ENCODE measurements at regions not wholly inside any gene's neighbourhood (a gene's known extent, or its start where the extent isn't known, plus 50 kb on each side); places are given as distances from the start of the nearest gene placed in this dataset.

GRCh38 chr5:17737092-17737491 lies 102.8 kb downstream of the TAF11L14 start:
- POLR2A ChIA-PET, result interaction anchor here (0.5 kb wide), 1 partner anchor 370 kb away, joined by 3 read pairs; no protein-coding TSS in a partner anchor
- no peaks in the 10 kb centered on the region for H3K36me3 ChIP-seq (ENCODE audit: control insufficient read depth, insufficient read depth, low read length)
- TF ChIP-seq KDM1A (IDR thresholded peaks at IDR 0.05), result no peak
- H2AFZ ChIP-seq (ENCODE audit: low read depth, low read length), result no peak overlapping the region
- no peaks in the 10 kb centered on the region for H3K9me1 ChIP-seq (ENCODE audit: control insufficient read depth, insufficient read depth, low read length)
- CTCF ChIA-PET (ENCODE audit: low intra/inter-chr PET ratio), result no interaction called here
- H3K4me1 ChIP-seq (replicated peaks in 1 of 2; ENCODE audit: control insufficient read depth in 2 of 2, insufficient read depth in 2 of 2, low read length in 2 of 2), result no peaks in the 10 kb centered on the region
- intact Hi-C loops (cut with micrococcal nuclease) (no loop called here), in situ Hi-C loops (cut with MboI) (no loop called here)
- no TSS peak for BruUV-seq (replicated peaks)
- no peak for ATAC-seq
- H3K9ac ChIP-seq (ENCODE audit: insufficient read depth in 1 of 2, low read depth in 2 of 2, low read length in 2 of 2), result no peak overlapping the region
- no peak for FAIRE-seq
- DNase-seq (ENCODE audit: extremely low read depth in 1 of 4, low spot score in 3 of 4), result no peak
- no peaks in the 10 kb centered on the region for H4K20me1 ChIP-seq (replicated peaks; ENCODE audit: control insufficient read depth, insufficient read depth, low read length)
- H3K79me2 ChIP-seq (ENCODE audit: control insufficient read depth, insufficient read depth, low read length), result no peaks in the 10 kb centered on the region
- H3K27ac ChIP-seq (ENCODE audit: extremely low read depth, low read depth, low read length), result no peak overlapping the region
- no peak overlapping the region for H3K4me2 ChIP-seq (ENCODE audit: insufficient read depth, low read length)
- H3K9me3 ChIP-seq (replicated peaks; ENCODE audit: control insufficient read depth, insufficient read depth, low read depth, low read length), result no peaks in the 10 kb centered on the region
- 0% methylated on average over 2 of the region's 2 CpGs for WGBS (ENCODE audit: insufficient coverage, low coverage, missing lambda C conversion rate)
- no peak overlapping the region for H3K4me3 ChIP-seq
- H3K27me3 ChIP-seq (ENCODE audit: control insufficient read depth in 2 of 2, insufficient read depth in 2 of 2, low read length in 2 of 2), result no peaks in the 10 kb centered on the region

DNA sequence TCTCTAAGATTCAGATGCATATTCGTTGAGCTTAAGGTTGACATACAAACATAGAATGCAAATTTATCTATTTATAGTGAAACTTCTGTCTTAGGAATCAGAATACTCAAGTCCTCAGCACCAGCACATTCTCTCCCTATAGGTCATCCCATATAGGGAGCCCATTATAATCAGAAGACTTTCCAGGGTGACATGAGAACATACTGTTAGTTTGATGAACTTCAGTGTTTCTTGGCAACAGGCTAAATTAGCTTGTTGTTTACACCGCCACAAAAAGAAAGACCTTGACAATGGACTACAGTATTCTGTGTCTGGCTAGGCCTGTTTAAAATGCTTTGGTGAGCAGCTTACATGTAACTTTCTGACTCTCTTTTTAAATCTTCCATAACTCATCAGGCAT lies 104.2 kb downstream of the TAF11L14 start:
- Histone ChIP-seq H3K4me2 (ENCODE audit: insufficient read depth, low read length) (no peak overlapping the region), H3K4me1 (replicated peaks in 1 of 2; ENCODE audit: control insufficient read depth in 2 of 2, insufficient read depth in 2 of 2, low read length in 2 of 2) (no peaks in the 10 kb centered on the region), H2AFZ (ENCODE audit: low read depth, low read length) (no peak overlapping the region), H4K20me1 (replicated peaks; ENCODE audit: control insufficient read depth, insufficient read depth, low read length) (no peaks in the 10 kb centered on the region), H3K27me3 (ENCODE audit: control insufficient read depth in 2 of 2, insufficient read depth in 2 of 2, low read length in 2 of 2) (no peaks in the 10 kb centered on the region), H3K9me3 (replicated peaks; ENCODE audit: control insufficient read depth, insufficient read depth, low read depth, low read length) (no peaks in the 10 kb centered on the region), H3K79me2 (ENCODE audit: control insufficient read depth, insufficient read depth, low read length) (no peaks in the 10 kb centered on the region), H3K9me1 (ENCODE audit: control insufficient read depth, insufficient read depth, low read length) (no peaks in the 10 kb centered on the region), H3K27ac (ENCODE audit: extremely low read depth, low read depth, low read length) (no peak overlapping the region), H3K4me3 (no peak overlapping the region), H3K36me3 (ENCODE audit: control insufficient read depth, insufficient read depth, low read length) (no peaks in the 10 kb centered on the region), H3K9ac (ENCODE audit: insufficient read depth in 1 of 2, low read depth in 2 of 2, low read length in 2 of 2) (no peak overlapping the region)
- DNase-seq (ENCODE audit: extremely low read depth in 1 of 4, low spot score in 3 of 4) (no peak), FAIRE-seq (no peak), ATAC-seq (no peak)
- no TSS peak for BruUV-seq (replicated peaks)
- ChIA-PET CTCF (ENCODE audit: low intra/inter-chr PET ratio) (no interaction called here), POLR2A (no interaction called here)
- in situ Hi-C loops (cut with MboI), result no loop called here
- 0% methylated on average over 2 of the region's 2 CpGs for WGBS (ENCODE audit: insufficient coverage, low coverage, missing lambda C conversion rate)
- intact Hi-C loops (cut with micrococcal nuclease), result no loop called here
- TF ChIP-seq CBX8 (IDR thresholded peaks at IDR 0.05; ENCODE audit: borderline replicate concordance, extremely low read depth, low read depth, low read length, poor library complexity, severe bottlenecking) (no peak), AFF1 (IDR thresholded peaks at IDR 0.05; ENCODE audit: low read depth in 1 of 2, partially characterized antibody in 2 of 2) (no peak), ZNF395 (CRISPR knock-in tag; IDR thresholded peaks at IDR 0.05) (no peak)
- TF ChIP-seq, protein P1, sequence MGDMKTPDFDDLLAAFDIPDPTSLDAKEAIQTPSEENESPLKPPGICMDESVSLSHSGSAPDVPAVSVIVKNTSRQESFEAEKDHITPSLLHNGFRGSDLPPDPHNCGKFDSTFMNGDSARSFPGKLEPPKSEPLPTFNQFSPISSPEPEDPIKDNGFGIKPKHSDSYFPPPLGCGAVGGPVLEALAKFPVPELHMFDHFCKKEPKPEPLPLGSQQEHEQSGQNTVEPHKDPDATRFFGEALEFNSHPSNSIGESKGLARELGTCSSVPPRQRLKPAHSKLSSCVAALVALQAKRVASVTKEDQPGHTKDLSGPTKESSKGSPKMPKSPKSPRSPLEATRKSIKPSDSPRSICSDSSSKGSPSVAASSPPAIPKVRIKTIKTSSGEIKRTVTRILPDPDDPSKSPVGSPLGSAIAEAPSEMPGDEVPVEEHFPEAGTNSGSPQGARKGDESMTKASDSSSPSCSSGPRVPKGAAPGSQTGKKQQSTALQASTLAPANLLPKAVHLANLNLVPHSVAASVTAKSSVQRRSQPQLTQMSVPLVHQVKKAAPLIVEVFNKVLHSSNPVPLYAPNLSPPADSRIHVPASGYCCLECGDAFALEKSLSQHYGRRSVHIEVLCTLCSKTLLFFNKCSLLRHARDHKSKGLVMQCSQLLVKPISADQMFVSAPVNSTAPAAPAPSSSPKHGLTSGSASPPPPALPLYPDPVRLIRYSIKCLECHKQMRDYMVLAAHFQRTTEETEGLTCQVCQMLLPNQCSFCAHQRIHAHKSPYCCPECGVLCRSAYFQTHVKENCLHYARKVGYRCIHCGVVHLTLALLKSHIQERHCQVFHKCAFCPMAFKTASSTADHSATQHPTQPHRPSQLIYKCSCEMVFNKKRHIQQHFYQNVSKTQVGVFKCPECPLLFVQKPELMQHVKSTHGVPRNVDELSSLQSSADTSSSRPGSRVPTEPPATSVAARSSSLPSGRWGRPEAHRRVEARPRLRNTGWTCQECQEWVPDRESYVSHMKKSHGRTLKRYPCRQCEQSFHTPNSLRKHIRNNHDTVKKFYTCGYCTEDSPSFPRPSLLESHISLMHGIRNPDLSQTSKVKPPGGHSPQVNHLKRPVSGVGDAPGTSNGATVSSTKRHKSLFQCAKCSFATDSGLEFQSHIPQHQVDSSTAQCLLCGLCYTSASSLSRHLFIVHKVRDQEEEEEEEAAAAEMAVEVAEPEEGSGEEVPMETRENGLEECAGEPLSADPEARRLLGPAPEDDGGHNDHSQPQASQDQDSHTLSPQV (IDR thresholded peaks at IDR 0.05), result no peak
